Natural killer cell treated with Interleukin-12 subunit alpha and Interleukin-12 subunit beta and Interleukin-15 and Interleukin-18, amount 100 ng/mL, for 72 hours (primary cell): ENCODE measurements at regions not wholly inside any gene's neighbourhood (a gene's known extent, or its start where the extent isn't known, plus 50 kb on each side); places are given as distances from the start of the nearest gene placed in this dataset.
"Not testable (repeated sequence)": the region's sequence is repeated elsewhere in the genome, so short reads cannot be mapped to it uniquely, and the experiment has no call there.

Experiments
- ATAC-seq, 2 donors: fragments of 150-1000 bp; cut with Tn5 transposase in 1 of 2; sonication (Bioruptor Pico), chemical (Tn5 transposase) in 1 of 2; 2 replicates each; pipeline ENCODE4 v1.10.0; 2021
- DNase-seq: peaks from one replicate; pipeline ENCODE4 v3.0.0; 2022; ENCODE audit warnings: low spot score
- H3K27ac Mint-ChIP-seq, 2 donors: 1 replicate in 1 of 2; 2 replicates in 1 of 2; pipeline ENCODE4 v1.8.0; 2022; ENCODE audit warnings: mixed read lengths in 2 of 2, mild to moderate bottlenecking in 1 of 2, moderate library complexity in 1 of 2
- H3K27me3 Mint-ChIP-seq, 2 donors: 1 replicate in 1 of 2; 2 replicates in 1 of 2; pipeline ENCODE4 v1.8.0; 2022; ENCODE audit warnings: mixed read lengths in 2 of 2
- H3K36me3 Mint-ChIP-seq: one replicate; pipeline ENCODE4 v1.8.0; 2022; ENCODE audit warnings: mixed read lengths
- H3K4me1 Mint-ChIP-seq, 2 donors: 1 replicate in 1 of 2; 2 replicates in 1 of 2; pipeline ENCODE4 v1.8.0; 2022; ENCODE audit warnings: low read depth in 2 of 2, mixed read lengths in 2 of 2, mild to moderate bottlenecking in 1 of 2
- H3K4me3 Mint-ChIP-seq: one replicate; pipeline ENCODE4 v1.8.0; 2022; ENCODE audit warnings: mixed read lengths
- H3K9me3 Mint-ChIP-seq: 2 replicates; pipeline ENCODE4 v1.8.0; 2022; ENCODE audit warnings: mixed read lengths

GRCh38 chr2:160602073-160602472 lies 108.5 kb upstream of the RBMS1 start:
- ATAC-seq (no peak), DNase-seq (no peak)
- Mint-ChIP-seq H3K4me3 (no peak overlapping the region), H3K36me3 (no peaks in the 10 kb centered on the region), H3K9me3 (no peaks in the 10 kb centered on the region), H3K4me1 (no peaks in the 10 kb centered on the region), H3K27me3 (peaks cover 3 to 6% of the 10 kb centered on the region in 2 donors), H3K27ac (no peak overlapping the region)

DNA sequence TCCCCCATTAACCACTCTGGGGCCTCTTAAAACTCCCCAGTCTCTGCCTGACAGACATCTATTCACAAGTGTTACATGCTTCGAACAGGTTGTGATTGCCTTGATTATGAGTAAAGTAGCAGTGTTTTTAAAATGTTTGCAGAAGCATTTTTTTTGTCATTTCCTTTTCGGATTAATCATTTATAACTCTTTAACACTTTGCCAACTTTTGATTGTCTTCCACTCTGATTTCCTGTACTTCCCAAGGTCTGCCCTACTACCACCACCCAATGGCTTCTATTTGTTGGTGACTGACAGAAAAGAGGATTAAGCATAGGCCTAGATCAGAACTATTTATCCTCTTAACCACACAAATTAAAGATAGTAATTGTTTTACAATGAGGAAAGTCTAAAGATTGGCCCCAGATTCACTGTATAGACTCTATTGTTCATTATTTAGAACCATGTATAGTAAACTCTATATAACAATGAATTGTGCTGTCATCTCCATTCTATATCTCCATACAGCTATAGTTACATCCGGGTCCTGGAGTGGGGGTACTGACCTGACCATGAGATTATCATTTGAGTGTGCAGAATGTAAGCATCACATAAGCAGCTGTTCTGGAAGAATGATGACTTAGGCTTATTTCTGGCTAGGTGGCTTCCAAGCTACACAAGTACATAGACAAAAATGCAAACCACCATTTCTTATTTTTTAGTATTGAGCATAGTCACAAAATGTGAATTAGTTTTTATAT lies 110.3 kb upstream of the RBMS1 start:
- no peak overlapping the region for H3K27ac Mint-ChIP-seq
- DNase-seq (no peak), ATAC-seq (no peak)
- H3K4me3 Mint-ChIP-seq: no peak overlapping the region
- no peaks in the 10 kb centered on the region for H3K9me3 Mint-ChIP-seq
- H3K4me1 Mint-ChIP-seq: no peaks in the 10 kb centered on the region
- no peaks in the 10 kb centered on the region for H3K36me3 Mint-ChIP-seq
- peaks cover 3 to 6% of the 10 kb centered on the region in 2 donors for H3K27me3 Mint-ChIP-seq

DNA sequence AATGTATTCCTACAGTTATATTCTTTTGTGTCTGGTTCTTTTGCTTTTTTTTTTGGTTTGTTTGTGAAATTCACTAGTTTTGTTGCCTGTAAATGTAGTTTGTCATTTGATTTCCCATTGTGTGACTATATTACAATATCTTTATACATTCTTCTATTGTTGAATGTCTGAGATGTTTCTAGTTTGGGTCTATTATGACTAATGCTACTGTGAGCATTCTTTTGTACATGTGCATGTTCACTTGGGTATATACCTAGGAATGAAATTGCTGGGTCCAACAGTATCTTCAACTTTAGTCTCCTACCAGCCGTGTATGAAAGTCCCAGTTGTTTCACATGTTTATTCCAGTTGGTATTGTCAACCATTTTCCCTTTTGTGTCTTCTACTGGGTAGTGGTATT lies 112.7 kb upstream of the RBMS1 start:
- no peak for ATAC-seq
- no peak for DNase-seq
- Mint-ChIP-seq H3K27me3 (peaks cover 6% of the 10 kb centered on the region in 2 donors), H3K4me1 (no peaks in the 10 kb centered on the region), H3K27ac (no peak overlapping the region), H3K36me3 (no peaks in the 10 kb centered on the region), H3K9me3 (no peaks in the 10 kb centered on the region), H3K4me3 (no peak overlapping the region)

- H3K9me3 Mint-ChIP-seq: no peaks in the 10 kb centered on the region
Observed at GRCh38 chr2:160608599-160608998, 115.0 kb upstream of the RBMS1 start.

GRCh38 chr2:160609346-160609745 lies 115.7 kb upstream of the RBMS1 start:
- Mint-ChIP-seq H3K4me3 (no peak overlapping the region), H3K9me3 (no peaks in the 10 kb centered on the region), H3K4me1 (peaks cover 3 to 4% of the 10 kb centered on the region in 2 donors), H3K36me3 (no peaks in the 10 kb centered on the region), H3K27ac (no peak overlapping the region), H3K27me3 (peaks cover 9 to 14% of the 10 kb centered on the region in 2 donors)
- no peak for DNase-seq
- ATAC-seq: no peak

More at GRCh38 chr2:160608599-160608998, 115.0 kb upstream of the RBMS1 start:
- DNase-seq (no peak), ATAC-seq (no peak)
- H3K36me3 Mint-ChIP-seq: no peaks in the 10 kb centered on the region
- H3K27ac Mint-ChIP-seq: no peak overlapping the region
- no peak overlapping the region for H3K4me3 Mint-ChIP-seq
- H3K4me1 Mint-ChIP-seq: peaks cover 3 to 4% of the 10 kb centered on the region in 2 donors
- H3K27me3 Mint-ChIP-seq: peaks cover 6 to 7% of the 10 kb centered on the region in 2 donors

DNA sequence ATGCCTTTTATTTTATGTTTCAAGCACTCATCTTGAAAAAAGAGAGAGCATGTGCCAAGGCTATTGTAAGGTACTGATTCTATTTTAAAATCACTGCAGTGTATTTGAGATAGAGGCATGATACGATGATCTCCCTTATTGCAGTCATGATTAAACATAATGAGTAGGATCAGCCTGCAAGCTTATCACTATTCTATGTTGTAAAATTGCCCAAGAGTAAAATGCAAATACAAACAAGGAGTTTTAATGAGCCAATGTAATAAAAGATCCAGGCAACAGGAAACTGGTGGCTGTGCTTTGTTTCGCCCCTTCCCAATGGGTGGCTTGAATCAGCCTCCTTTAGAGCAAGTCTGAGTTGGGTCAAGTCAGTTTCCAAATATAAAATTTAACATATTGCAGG lies 116.4 kb upstream of the RBMS1 start:
- peaks cover 3 to 4% of the 10 kb centered on the region in 2 donors for H3K4me1 Mint-ChIP-seq
- no peak overlapping the region for H3K27ac Mint-ChIP-seq
- H3K9me3 Mint-ChIP-seq: no peaks in the 10 kb centered on the region
- DNase-seq (no peak), ATAC-seq (no peak)
- H3K27me3 Mint-ChIP-seq: peaks cover 15 to 21% of the 10 kb centered on the region in 2 donors
- H3K36me3 Mint-ChIP-seq: no peaks in the 10 kb centered on the region
- H3K4me3 Mint-ChIP-seq: no peak overlapping the region

DNA sequence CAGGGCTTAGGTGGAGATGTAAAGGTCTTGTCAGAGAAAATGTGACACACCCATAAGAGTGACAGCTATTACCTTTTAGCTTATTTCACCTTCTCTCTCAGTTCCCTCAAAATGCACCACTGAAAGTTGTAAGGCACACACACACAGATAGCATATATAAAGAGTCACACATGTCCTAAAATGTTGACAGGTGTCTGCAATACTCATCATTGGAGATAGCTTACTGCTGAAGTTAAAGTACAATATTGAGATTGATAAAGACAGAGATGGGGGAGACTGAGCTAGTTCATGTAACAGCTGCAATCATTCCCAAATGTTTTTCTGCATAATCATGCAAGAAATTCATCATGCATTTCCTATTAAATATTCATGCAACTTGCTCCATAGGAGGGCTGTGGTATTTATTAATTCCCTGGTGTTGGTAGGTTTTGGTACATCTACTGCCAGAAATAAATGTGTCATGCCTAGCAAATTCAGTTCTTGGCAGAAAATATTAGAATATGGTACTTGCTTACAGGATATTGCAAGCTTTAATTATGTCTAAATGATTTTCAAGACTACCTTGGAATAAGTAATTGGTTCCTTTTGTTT lies 118.8 kb upstream of the RBMS1 start:
- no peak for ATAC-seq
- Mint-ChIP-seq H3K9me3 (no peaks in the 10 kb centered on the region), H3K4me3 (no peak overlapping the region), H3K36me3 (peaks cover 6% of the 10 kb centered on the region), H3K27me3 (peaks cover 20 to 35% of the 10 kb centered on the region in 2 donors), H3K27ac (no peak overlapping the region), H3K4me1 (peaks cover 3 to 4% of the 10 kb centered on the region in 2 donors)
- no peak for DNase-seq

GRCh38 chr2:160613466-160614153 lies 120.0 kb upstream of the RBMS1 start:
- no peak for ATAC-seq
- no peak overlapping the region for H3K27ac Mint-ChIP-seq
- H3K4me3 Mint-ChIP-seq: no peak overlapping the region

DNA sequence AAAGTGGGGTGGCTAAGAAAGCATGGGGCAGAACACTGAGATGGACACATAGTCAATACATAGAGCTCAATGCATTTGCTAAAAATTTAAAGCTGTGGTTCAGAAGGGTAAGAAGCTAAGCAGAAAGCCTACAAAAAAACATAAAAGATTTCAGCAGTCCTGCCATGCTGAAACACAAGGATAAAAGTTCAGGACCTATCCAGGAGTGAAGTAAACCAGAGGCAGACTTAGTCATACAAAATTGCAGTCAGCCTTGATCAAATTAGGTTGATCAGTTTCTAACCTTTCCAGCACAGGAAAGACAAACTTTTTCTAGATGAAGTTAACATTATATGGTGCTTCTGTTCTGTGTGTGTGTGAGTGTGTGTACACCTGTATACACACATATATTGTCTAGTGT lies 120.8 kb upstream of the RBMS1 start:
- Mint-ChIP-seq H3K36me3 (peaks cover 6% of the 10 kb centered on the region), H3K9me3 (no peaks in the 10 kb centered on the region), H3K27me3 (peaks cover 23 to 45% of the 10 kb centered on the region in 2 donors), H3K4me1 (peaks cover 3 to 4% of the 10 kb centered on the region in 2 donors), H3K27ac (no peak overlapping the region), H3K4me3 (no peak overlapping the region)
- DNase-seq (no peak), ATAC-seq (no peak)

More at GRCh38 chr2:160613466-160614153, 120.0 kb upstream of the RBMS1 start:
- DNase-seq: no peak
- Mint-ChIP-seq H3K9me3 (no peaks in the 10 kb centered on the region), H3K36me3 (peaks cover 6% of the 10 kb centered on the region), H3K4me1 (peaks cover 3 to 4% of the 10 kb centered on the region in 2 donors), H3K27me3 (peaks cover 23 to 38% of the 10 kb centered on the region in 2 donors)

- no peak for DNase-seq
- no peak overlapping the region for H3K27ac Mint-ChIP-seq
- peaks cover 6% of the 10 kb centered on the region for H3K36me3 Mint-ChIP-seq
- no peaks in the 10 kb centered on the region for H3K9me3 Mint-ChIP-seq
- peaks cover 19 to 45% of the 10 kb centered on the region in 2 donors for H3K27me3 Mint-ChIP-seq
- peaks cover 3 to 4% of the 10 kb centered on the region in 2 donors for H3K4me1 Mint-ChIP-seq
- H3K4me3 Mint-ChIP-seq: no peak overlapping the region
- ATAC-seq: no peak
Observed at GRCh38 chr2:160615706-160616105, 122.1 kb upstream of the RBMS1 start.

GRCh38 chr2:160616149-160616548 lies 122.5 kb upstream of the RBMS1 start:
- Mint-ChIP-seq H3K9me3 (no peaks in the 10 kb centered on the region), H3K27me3 (peaks cover 19 to 45% of the 10 kb centered on the region in 2 donors), H3K4me1 (peaks cover 3 to 4% of the 10 kb centered on the region in 2 donors), H3K4me3 (no peak overlapping the region), H3K36me3 (peaks cover 6% of the 10 kb centered on the region), H3K27ac (no peak overlapping the region)
- no peak for DNase-seq
- ATAC-seq: no peak

DNA sequence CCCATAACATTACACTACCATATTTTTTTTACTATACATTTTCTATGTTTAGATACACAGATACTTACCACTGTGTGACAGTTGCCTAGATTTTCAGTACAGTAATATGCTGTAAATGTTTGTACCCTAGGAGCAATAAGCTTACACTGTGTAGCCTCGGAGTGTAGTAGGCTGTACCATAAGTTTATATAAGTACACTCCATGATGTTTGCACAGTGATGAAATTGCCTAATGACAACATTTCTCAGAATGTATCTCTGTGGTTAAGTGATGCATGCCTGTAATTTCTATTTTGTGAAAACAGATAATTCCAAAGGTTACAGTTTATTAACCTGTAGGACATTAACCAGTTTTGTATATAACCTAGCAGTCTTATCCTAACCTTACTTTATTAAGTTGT lies 128.1 kb upstream of the RBMS1 start:
- Mint-ChIP-seq H3K27ac (no peak overlapping the region), H3K9me3 (peaks cover 3% of the 10 kb centered on the region), H3K4me1 (no peaks in the 10 kb centered on the region), H3K36me3 (peaks cover 5% of the 10 kb centered on the region), H3K4me3 (no peak overlapping the region), H3K27me3 (peaks cover 2 to 17% of the 10 kb centered on the region in 2 donors)
- DNase-seq: no peak
- ATAC-seq: no peak

- H3K27ac Mint-ChIP-seq, H3K4me1 Mint-ChIP-seq, ATAC-seq, H3K9me3 Mint-ChIP-seq, H3K36me3 Mint-ChIP-seq, H3K4me3 Mint-ChIP-seq, DNase-seq: not testable (repeated sequence)
- peaks cover 0 to 17% of the 10 kb centered on the region in 2 donors for H3K27me3 Mint-ChIP-seq
Observed at GRCh38 chr2:160628020-160628637, 134.5 kb upstream of the RBMS1 start.
